Neural progenitor cell (in vitro differentiated cells): ENCODE measurements at regions not wholly inside any gene's neighbourhood (a gene's known extent, or its start where the extent isn't known, plus 50 kb on each side); places are given as distances from the start of the nearest gene placed in this dataset.

ENCODE experiments used
- DNase-seq: peaks from one replicate; pipeline ENCODE4 v3.0.0-alpha.2; 2016; ENCODE audit warnings: low spot score
- H2AFZ ChIP-seq: fragments of 200-600 bp; sonication (generic); replicated peaks from 2 replicates; pipeline ENCODE4 v1.6.1; 2016; ENCODE audit warnings: antibody characterized with exemption
- H3F3A ChIP-seq: fragments of 200-600 bp; sonication (generic); 2 replicates; pipeline ENCODE4 v1.6.1; 2016; ENCODE audit warnings: antibody characterized with exemption, low read depth
- H3K27ac ChIP-seq: fragments of 200-600 bp; sonication (generic); 2 replicates; pipeline ENCODE4 v1.5.1; 2016; ENCODE audit warnings: mild to moderate bottlenecking
- H3K27me3 ChIP-seq: fragments of 200-600 bp; sonication (generic); 2 replicates; pipeline ENCODE4 v1.6.1; 2016; ENCODE audit warnings: mild to moderate bottlenecking, moderate library complexity
- H3K36me3 ChIP-seq: fragments of 200-600 bp; sonication (generic); 2 replicates; pipeline ENCODE4 v1.5.1; 2016
- H3K4me1 ChIP-seq: fragments of 200-600 bp; sonication (generic); 2 replicates; pipeline ENCODE4 v1.6.1; 2016; ENCODE audit warnings: mixed run types
- H3K4me2 ChIP-seq: fragments of 200-600 bp; sonication (generic); 2 replicates; pipeline ENCODE4 v1.6.1; 2016
- H3K4me3 ChIP-seq: fragments of 200-600 bp; sonication (generic); 2 replicates; pipeline ENCODE4 v1.5.1; 2016
- H3K79me2 ChIP-seq: fragments of 200-600 bp; sonication (generic); 2 replicates; pipeline ENCODE4 v1.6.1; 2016; ENCODE audit warnings: low read depth
- H3K9ac ChIP-seq: fragments of 200-600 bp; sonication (generic); 2 replicates; pipeline ENCODE4 v1.6.1; 2016
- H3K9me3 ChIP-seq: fragments of 200-600 bp; sonication (generic); 2 replicates; pipeline ENCODE4 v1.5.1; 2016; ENCODE audit warnings: low read depth
- H4K20me1 ChIP-seq: fragments of 200-600 bp; sonication (generic); 2 replicates; pipeline ENCODE4 v1.6.1; 2016; ENCODE audit warnings: low read depth
- H3K27ac Mint-ChIP-seq: 3 replicates; pipeline ENCODE4 v1.8.0; 2021; ENCODE audit warnings: mixed read lengths
- H3K27me3 Mint-ChIP-seq: 2 replicates; pipeline ENCODE4 v1.8.0; 2022; ENCODE audit warnings: low read depth, mild to moderate bottlenecking, inconsistent platforms, moderate library complexity, mixed read lengths; ENCODE audit not compliant: insufficient read depth
- H3K36me3 Mint-ChIP-seq: 3 replicates; pipeline ENCODE4 v1.8.0; 2021; ENCODE audit warnings: mixed read lengths
- H3K4me1 Mint-ChIP-seq: 3 replicates; pipeline ENCODE4 v1.8.0; 2021; ENCODE audit warnings: mixed read lengths
- H3K4me3 Mint-ChIP-seq: 3 replicates; pipeline ENCODE4 v1.8.0; 2021; ENCODE audit warnings: mild to moderate bottlenecking, moderate library complexity, mixed read lengths
- H3K9me3 Mint-ChIP-seq: 3 replicates; pipeline ENCODE4 v1.8.0; 2020; ENCODE audit warnings: mixed read lengths
- EZH2 ChIP-seq: fragments of 200-600 bp; sonication (generic); IDR thresholded peaks from 2 replicates; pipeline ENCODE4 v1.6.1; 2017; ENCODE audit warnings: antibody characterized with exemption, mild to moderate bottlenecking, moderate library complexity
- EZH2phosphoT487 ChIP-seq: fragments of 200-600 bp; sonication (generic); IDR thresholded peaks from 2 replicates; pipeline ENCODE4 v1.6.1; 2017; ENCODE audit warnings: antibody characterized with exemption
- TF ChIP-seq, protein P1 (sequence below): fragments of 200-600 bp; sonication (generic); IDR thresholded peaks from 2 replicates; pipeline ENCODE4 v1.5.1; 2017; ENCODE audit warnings: antibody characterized with exemption, mild to moderate bottlenecking

DNA sequence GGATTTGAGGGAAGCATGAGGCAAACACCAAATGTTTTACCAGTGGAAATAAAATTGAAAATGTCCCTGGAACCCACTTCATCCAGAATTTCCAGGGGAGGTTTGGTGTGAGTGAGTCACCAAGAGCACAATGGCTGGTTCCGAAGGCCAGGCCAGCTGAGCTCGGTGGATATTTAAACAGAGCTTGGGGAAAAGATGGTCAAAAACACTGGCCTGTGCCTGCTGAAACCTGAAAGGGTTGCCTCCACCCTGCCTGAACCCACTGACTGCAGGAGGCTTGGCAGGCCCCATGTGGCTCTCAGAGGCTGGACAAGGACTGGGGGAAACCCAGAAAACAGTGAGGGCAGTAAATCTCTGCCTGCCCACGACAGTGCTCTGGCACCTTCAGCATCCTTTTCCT lies 93.9 kb downstream of the TTC32 start:
- no peaks in the 10 kb centered on the region for H3K4me1 ChIP-seq
- no peaks in the 10 kb centered on the region for H3K36me3 Mint-ChIP-seq
- H3K4me3 Mint-ChIP-seq: no peak overlapping the region
- TF ChIP-seq EZH2 (no peak), EZH2phosphoT487 (no peak)
- TF ChIP-seq, protein P1, sequence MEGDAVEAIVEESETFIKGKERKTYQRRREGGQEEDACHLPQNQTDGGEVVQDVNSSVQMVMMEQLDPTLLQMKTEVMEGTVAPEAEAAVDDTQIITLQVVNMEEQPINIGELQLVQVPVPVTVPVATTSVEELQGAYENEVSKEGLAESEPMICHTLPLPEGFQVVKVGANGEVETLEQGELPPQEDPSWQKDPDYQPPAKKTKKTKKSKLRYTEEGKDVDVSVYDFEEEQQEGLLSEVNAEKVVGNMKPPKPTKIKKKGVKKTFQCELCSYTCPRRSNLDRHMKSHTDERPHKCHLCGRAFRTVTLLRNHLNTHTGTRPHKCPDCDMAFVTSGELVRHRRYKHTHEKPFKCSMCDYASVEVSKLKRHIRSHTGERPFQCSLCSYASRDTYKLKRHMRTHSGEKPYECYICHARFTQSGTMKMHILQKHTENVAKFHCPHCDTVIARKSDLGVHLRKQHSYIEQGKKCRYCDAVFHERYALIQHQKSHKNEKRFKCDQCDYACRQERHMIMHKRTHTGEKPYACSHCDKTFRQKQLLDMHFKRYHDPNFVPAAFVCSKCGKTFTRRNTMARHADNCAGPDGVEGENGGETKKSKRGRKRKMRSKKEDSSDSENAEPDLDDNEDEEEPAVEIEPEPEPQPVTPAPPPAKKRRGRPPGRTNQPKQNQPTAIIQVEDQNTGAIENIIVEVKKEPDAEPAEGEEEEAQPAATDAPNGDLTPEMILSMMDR: no peak
- no peak overlapping the region for H3K27ac ChIP-seq
- no peaks in the 10 kb centered on the region for H3K36me3 ChIP-seq
- no peaks in the 10 kb centered on the region for H3K4me1 Mint-ChIP-seq
- H4K20me1 ChIP-seq: no peaks in the 10 kb centered on the region
- H3F3A ChIP-seq: no peaks in the 10 kb centered on the region
- H3K4me2 ChIP-seq: no peak overlapping the region
- H3K79me2 ChIP-seq: no peaks in the 10 kb centered on the region
- no peaks in the 10 kb centered on the region for H3K9me3 ChIP-seq
- no peaks in the 10 kb centered on the region for H3K9me3 Mint-ChIP-seq
- no peak for DNase-seq
- H3K27me3 Mint-ChIP-seq: peaks cover 3% of the 10 kb centered on the region
- no peak overlapping the region for H3K9ac ChIP-seq
- H2AFZ ChIP-seq: no peak overlapping the region
- no peak overlapping the region for H3K27ac Mint-ChIP-seq
- no peak overlapping the region for H3K4me3 ChIP-seq
- no peaks in the 10 kb centered on the region for H3K27me3 ChIP-seq

DNA sequence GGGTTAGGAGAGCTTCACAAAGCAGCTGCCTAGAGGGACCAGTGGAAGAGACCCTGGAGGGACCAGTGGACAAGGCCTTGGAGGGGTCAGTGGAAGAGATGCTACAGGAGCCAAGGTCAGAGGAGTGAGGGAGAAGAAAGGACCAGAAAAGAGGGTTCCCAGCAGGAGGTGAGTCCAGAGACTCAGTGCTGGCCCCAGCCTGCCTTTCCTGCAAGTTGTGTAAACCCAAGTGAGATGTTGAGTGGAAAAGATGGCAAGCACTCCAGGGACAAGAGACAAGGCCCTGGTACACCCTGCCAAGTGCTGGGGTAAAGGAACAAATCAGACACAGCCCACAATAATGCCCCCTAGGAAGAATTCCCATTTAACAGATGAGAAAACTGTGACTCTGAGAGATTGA lies 94.4 kb downstream of the TTC32 start:
- Mint-ChIP-seq H3K27me3 (peaks cover 3% of the 10 kb centered on the region), H3K27ac (no peak overlapping the region), H3K4me1 (no peaks in the 10 kb centered on the region), H3K36me3 (no peaks in the 10 kb centered on the region), H3K9me3 (no peaks in the 10 kb centered on the region), H3K4me3 (no peak overlapping the region)
- no peaks in the 10 kb centered on the region for H4K20me1 ChIP-seq
- no peaks in the 10 kb centered on the region for H3F3A ChIP-seq
- no peaks in the 10 kb centered on the region for H3K9me3 ChIP-seq
- H3K27ac ChIP-seq: no peak overlapping the region
- TF ChIP-seq, protein P1: no peak
- TF ChIP-seq EZH2: no peak
- no peak for TF ChIP-seq EZH2phosphoT487
- no peak overlapping the region for H3K4me2 ChIP-seq
- H3K36me3 ChIP-seq: no peaks in the 10 kb centered on the region
- H3K9ac ChIP-seq: no peak overlapping the region
- no peak for DNase-seq
- H3K27me3 ChIP-seq: no peaks in the 10 kb centered on the region
- no peaks in the 10 kb centered on the region for H3K4me1 ChIP-seq
- no peak overlapping the region for H2AFZ ChIP-seq
- no peak overlapping the region for H3K4me3 ChIP-seq
- H3K79me2 ChIP-seq: no peaks in the 10 kb centered on the region

DNA sequence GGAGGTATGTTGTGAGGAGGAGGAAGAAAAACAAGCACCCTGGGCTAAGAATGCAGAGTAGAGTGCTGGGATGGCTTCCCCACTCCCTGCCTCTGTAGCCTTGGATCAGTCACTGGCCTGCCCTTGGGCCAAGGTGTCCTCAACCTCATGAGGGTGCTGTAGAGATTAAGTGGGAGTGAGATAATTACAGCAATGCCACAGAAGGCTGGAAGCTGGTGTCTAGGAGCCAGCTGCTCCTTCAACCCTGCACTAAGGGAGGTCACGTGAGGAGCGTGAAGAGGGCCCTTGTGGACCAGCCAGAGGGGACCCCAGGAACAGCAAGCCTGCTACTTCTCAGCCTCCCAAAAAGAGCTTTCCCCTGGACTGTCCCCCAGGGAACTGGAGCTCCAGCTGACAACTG lies 95.2 kb downstream of the TTC32 start:
- Histone ChIP-seq H3K4me3 (no peak overlapping the region), H3K27ac (no peak overlapping the region), H2AFZ (no peak overlapping the region), H3K79me2 (no peaks in the 10 kb centered on the region), H3K4me2 (no peak overlapping the region), H3K9ac (no peak overlapping the region), H3F3A (no peaks in the 10 kb centered on the region), H3K9me3 (no peaks in the 10 kb centered on the region), H3K4me1 (no peaks in the 10 kb centered on the region), H3K27me3 (no peaks in the 10 kb centered on the region), H3K36me3 (no peaks in the 10 kb centered on the region), H4K20me1 (no peaks in the 10 kb centered on the region)
- TF ChIP-seq, protein P1: no peak
- TF ChIP-seq EZH2phosphoT487 (no peak), EZH2 (no peak)
- peak overlapping the region; percentile 1 for H3K27ac Mint-ChIP-seq
- H3K4me1 Mint-ChIP-seq: no peaks in the 10 kb centered on the region
- H3K36me3 Mint-ChIP-seq: no peaks in the 10 kb centered on the region
- peaks cover 3% of the 10 kb centered on the region for H3K27me3 Mint-ChIP-seq
- no peak overlapping the region for H3K4me3 Mint-ChIP-seq
- no peaks in the 10 kb centered on the region for H3K9me3 Mint-ChIP-seq
- no peak for DNase-seq

DNA sequence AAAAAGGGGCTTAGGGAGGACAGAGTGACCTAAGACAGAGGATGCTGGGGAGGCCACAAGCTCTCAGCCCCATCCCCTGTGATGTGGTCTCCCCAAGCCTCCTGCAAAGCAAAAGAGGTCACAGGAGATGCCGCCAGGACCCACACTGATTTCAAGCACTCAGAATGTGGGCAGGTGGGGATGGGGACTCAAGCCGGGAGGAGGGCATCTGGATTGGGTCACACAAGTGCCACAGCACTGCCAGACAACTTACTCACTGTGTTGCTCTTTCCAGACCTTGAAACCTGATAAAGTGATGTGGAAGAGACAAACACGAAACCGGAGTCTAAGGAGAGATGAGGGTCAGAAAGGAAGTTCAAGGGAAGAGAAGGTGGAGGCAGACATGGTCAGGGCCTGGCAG lies 95.7 kb downstream of the TTC32 start:
- Histone ChIP-seq H3K36me3 (no peaks in the 10 kb centered on the region), H3K27me3 (no peaks in the 10 kb centered on the region), H3K4me1 (no peaks in the 10 kb centered on the region), H3K9me3 (no peaks in the 10 kb centered on the region), H2AFZ (no peak overlapping the region), H3K27ac (no peak overlapping the region), H3K9ac (no peak overlapping the region), H3F3A (no peaks in the 10 kb centered on the region), H3K79me2 (no peaks in the 10 kb centered on the region), H3K4me3 (no peak overlapping the region), H4K20me1 (no peaks in the 10 kb centered on the region), H3K4me2 (no peak overlapping the region)
- Mint-ChIP-seq H3K27me3 (peaks cover 2% of the 10 kb centered on the region), H3K9me3 (no peaks in the 10 kb centered on the region), H3K36me3 (no peaks in the 10 kb centered on the region), H3K4me1 (no peaks in the 10 kb centered on the region), H3K27ac (peak overlapping the region; percentile 1), H3K4me3 (no peak overlapping the region)
- DNase-seq: no peak
- TF ChIP-seq EZH2phosphoT487 (no peak), EZH2 (no peak)
- TF ChIP-seq, protein P1: no peak
